ENCODE measurements at regions not wholly inside any gene's neighbourhood (a gene's known extent, or its start where the extent isn't known, plus 50 kb on each side); places are given as distances from the start of the nearest gene placed in this dataset.

GRCh38 chr16:51062039-51062438, 89.0 kb downstream of the SALL1 start:
- H3K27me3 Mint-ChIP-seq (ENCODE audit: unreplicated experiment), result no peaks in the 10 kb centered on the region

GRCh38 chr16:51061328-51061727, 89.7 kb downstream of the SALL1 start:
- DNase-seq (ENCODE audit: extremely low spot score, unreplicated experiment), result no peak
- no peaks in the 10 kb centered on the region for H3K36me3 Mint-ChIP-seq (ENCODE audit: unreplicated experiment)
- H3K9me3 Mint-ChIP-seq (ENCODE audit: unreplicated experiment), result no peaks in the 10 kb centered on the region
- no peaks in the 10 kb centered on the region for H3K4me1 Mint-ChIP-seq (ENCODE audit: unreplicated experiment)
- no peak for TF ChIP-seq CTCF (IDR thresholded peaks at IDR 0.05)
- H3K4me3 Mint-ChIP-seq (ENCODE audit: unreplicated experiment), result no peak overlapping the region
- H3K27ac Mint-ChIP-seq (ENCODE audit: unreplicated experiment), result no peak overlapping the region
- H3K27me3 Mint-ChIP-seq (ENCODE audit: unreplicated experiment), result no peaks in the 10 kb centered on the region

More at GRCh38 chr16:51062039-51062438, 89.0 kb downstream of the SALL1 start:
- no peaks in the 10 kb centered on the region for H3K36me3 Mint-ChIP-seq (ENCODE audit: unreplicated experiment)
- no peaks in the 10 kb centered on the region for H3K4me1 Mint-ChIP-seq (ENCODE audit: unreplicated experiment)
- no peak overlapping the region for H3K4me3 Mint-ChIP-seq (ENCODE audit: unreplicated experiment)
- DNase-seq (ENCODE audit: extremely low spot score, unreplicated experiment), result no peak
- H3K27ac Mint-ChIP-seq (ENCODE audit: unreplicated experiment), result no peak overlapping the region
- H3K9me3 Mint-ChIP-seq (ENCODE audit: unreplicated experiment), result no peaks in the 10 kb centered on the region
- no peak for TF ChIP-seq CTCF (IDR thresholded peaks at IDR 0.05)

- H3K27ac Mint-ChIP-seq (ENCODE audit: unreplicated experiment), result no peak overlapping the region
- no peaks in the 10 kb centered on the region for H3K36me3 Mint-ChIP-seq (ENCODE audit: unreplicated experiment)
- no peaks in the 10 kb centered on the region for H3K27me3 Mint-ChIP-seq (ENCODE audit: unreplicated experiment)
- H3K4me1 Mint-ChIP-seq (ENCODE audit: unreplicated experiment), result no peaks in the 10 kb centered on the region
- H3K4me3 Mint-ChIP-seq (ENCODE audit: unreplicated experiment), result no peak overlapping the region
- H3K9me3 Mint-ChIP-seq (ENCODE audit: unreplicated experiment), result no peaks in the 10 kb centered on the region
- no peak for DNase-seq (ENCODE audit: extremely low spot score, unreplicated experiment)
- no peak for TF ChIP-seq CTCF (IDR thresholded peaks at IDR 0.05)
Observed at GRCh38 chr16:51057969-51058337, 93.1 kb downstream of the SALL1 start.

GRCh38 chr16:51057102-51057793, 93.8 kb downstream of the SALL1 start:
- Mint-ChIP-seq H3K4me3 (ENCODE audit: unreplicated experiment) (no peak overlapping the region), H3K9me3 (ENCODE audit: unreplicated experiment) (no peaks in the 10 kb centered on the region), H3K27ac (ENCODE audit: unreplicated experiment) (no peak overlapping the region), H3K36me3 (ENCODE audit: unreplicated experiment) (no peaks in the 10 kb centered on the region), H3K4me1 (ENCODE audit: unreplicated experiment) (no peaks in the 10 kb centered on the region), H3K27me3 (ENCODE audit: unreplicated experiment) (no peaks in the 10 kb centered on the region)
- DNase-seq (ENCODE audit: extremely low spot score, unreplicated experiment), result no peak
- TF ChIP-seq CTCF (IDR thresholded peaks at IDR 0.05), result no peak

- no peaks in the 10 kb centered on the region for H3K36me3 Mint-ChIP-seq (ENCODE audit: unreplicated experiment)
- H3K4me3 Mint-ChIP-seq (ENCODE audit: unreplicated experiment), result no peak overlapping the region
- H3K27ac Mint-ChIP-seq (ENCODE audit: unreplicated experiment), result no peak overlapping the region
- no peaks in the 10 kb centered on the region for H3K9me3 Mint-ChIP-seq (ENCODE audit: unreplicated experiment)
- H3K27me3 Mint-ChIP-seq (ENCODE audit: unreplicated experiment), result no peaks in the 10 kb centered on the region
- no peaks in the 10 kb centered on the region for H3K4me1 Mint-ChIP-seq (ENCODE audit: unreplicated experiment)
- DNase-seq (ENCODE audit: extremely low spot score, unreplicated experiment), result no peak
- TF ChIP-seq CTCF (IDR thresholded peaks at IDR 0.05), result no peak
Observed at GRCh38 chr16:51056331-51056730, 94.7 kb downstream of the SALL1 start.
